ENCODE measurements at regions not wholly inside any gene's neighbourhood (a gene's known extent, or its start where the extent isn't known, plus 50 kb on each side); places are given as distances from the start of the nearest gene placed in this dataset.
"Not testable (repeated sequence)": the region's sequence is repeated elsewhere in the genome, so short reads cannot be mapped to it uniquely, and the experiment has no call there.

GRCh38 chr4:152197211-152197610, 338.7 kb downstream of the FBXW7 start:
- DNase-seq (ENCODE audit: low read depth, low spot score): no peak

- DNase-seq (ENCODE audit: low read depth, low spot score): no peak
Observed at GRCh38 chr4:152195888-152196287, 340.0 kb downstream of the FBXW7 start.

GRCh38 chr4:152193059-152193458, 342.8 kb downstream of the FBXW7 start:
- no peak for DNase-seq (ENCODE audit: low read depth, low spot score)

- no peak for DNase-seq (ENCODE audit: low read depth, low spot score)
Observed at GRCh38 chr4:152190907-152191306, 345.0 kb downstream of the FBXW7 start.

- peak; percentile 14 for DNase-seq (ENCODE audit: low read depth, low spot score)
Observed at GRCh38 chr4:152189451-152190179, 346.3 kb downstream of the FBXW7 start.

- DNase-seq (ENCODE audit: low read depth, low spot score): peak; percentile 37
Observed at GRCh38 chr4:152188801-152189200, 347.1 kb downstream of the FBXW7 start.

GRCh38 chr4:152187693-152188092, 348.2 kb downstream of the FBXW7 start:
- DNase-seq (ENCODE audit: low read depth, low spot score): no peak

GRCh38 chr4:152185786-152186550, 349.9 kb downstream of the FBXW7 start:
- no peak for DNase-seq (ENCODE audit: low read depth, low spot score)

- no peak for DNase-seq (ENCODE audit: low read depth, low spot score)
Observed at GRCh38 chr4:152181150-152181549, 354.7 kb downstream of the FBXW7 start.

- no peak for DNase-seq (ENCODE audit: low read depth, low spot score)
Observed at GRCh38 chr4:152180369-152180768, 355.5 kb downstream of the FBXW7 start.

GRCh38 chr4:152177538-152177937, 358.4 kb downstream of the FBXW7 start:
- not testable (repeated sequence) for DNase-seq (ENCODE audit: low read depth, low spot score)

GRCh38 chr4:152176627-152177214, 359.2 kb downstream of the FBXW7 start:
- DNase-seq (ENCODE audit: low read depth, low spot score): no peak

- no peak for DNase-seq (ENCODE audit: low read depth, low spot score)
Observed at GRCh38 chr4:152175586-152175985, 360.3 kb downstream of the FBXW7 start.

GRCh38 chr4:152172146-152172545, 363.7 kb downstream of the FBXW7 start:
- no peak for DNase-seq (ENCODE audit: low read depth, low spot score)

- no peak for DNase-seq (ENCODE audit: low read depth, low spot score)
Observed at GRCh38 chr4:152171556-152171955, 364.3 kb downstream of the FBXW7 start.

- DNase-seq (ENCODE audit: low read depth, low spot score): no peak
Observed at GRCh38 chr4:152169683-152170082, 366.2 kb downstream of the FBXW7 start.

- DNase-seq (ENCODE audit: low read depth, low spot score): no peak
Observed at GRCh38 chr4:152168987-152169616, 366.8 kb downstream of the FBXW7 start.

GRCh38 chr4:152166567-152166966, 369.3 kb downstream of the FBXW7 start:
- DNase-seq (ENCODE audit: low read depth, low spot score): peak; percentile 49

- no peak for DNase-seq (ENCODE audit: low read depth, low spot score)
Observed at GRCh38 chr4:152165846-152166245, 370.0 kb downstream of the FBXW7 start.

GRCh38 chr4:152165146-152165545, 370.7 kb downstream of the FBXW7 start:
- DNase-seq (ENCODE audit: low read depth, low spot score): no peak

GRCh38 chr4:152164561-152164960, 371.3 kb downstream of the FBXW7 start:
- DNase-seq (ENCODE audit: low read depth, low spot score): peak; percentile 44

GRCh38 chr4:152162331-152162697, 373.6 kb downstream of the FBXW7 start:
- DNase-seq (ENCODE audit: low read depth, low spot score): no peak

Data from ELF-1 (cell line).